ENCODE measurements at regions not wholly inside any gene's neighbourhood (a gene's known extent, or its start where the extent isn't known, plus 50 kb on each side); places are given as distances from the start of the nearest gene placed in this dataset.

- no peak for DNase-seq
Observed at GRCh38 chr4:124519196-124519595, 193.3 kb downstream of the ANKRD50 start.

- no peak for DNase-seq
Observed at GRCh38 chr4:124523816-124524215, 188.7 kb downstream of the ANKRD50 start.

- no peak for DNase-seq
Observed at GRCh38 chr4:124525524-124525923, 187.0 kb downstream of the ANKRD50 start.

GRCh38 chr4:124526331-124526730 is 186.2 kb downstream of the ANKRD50 start:
- DNase-seq, result no peak

- DNase-seq, result no peak
Observed at GRCh38 chr4:124526769-124527168, 185.8 kb downstream of the ANKRD50 start.

GRCh38 chr4:124527364-124527763 is 185.2 kb downstream of the ANKRD50 start:
- DNase-seq, result no peak

GRCh38 chr4:124529131-124529530 is 183.4 kb downstream of the ANKRD50 start:
- DNase-seq, result no peak

GRCh38 chr4:124530464-124531077 is 182.0 kb downstream of the ANKRD50 start:
- DNase-seq, result no peak

GRCh38 chr4:124534131-124534530 is 178.4 kb downstream of the ANKRD50 start:
- no peak for DNase-seq

GRCh38 chr4:124535003-124535402 is 177.5 kb downstream of the ANKRD50 start:
- DNase-seq, result no peak

GRCh38 chr4:124536946-124537345 is 175.6 kb downstream of the ANKRD50 start:
- no peak for DNase-seq

- no peak for DNase-seq
Observed at GRCh38 chr4:124537971-124538370, 174.6 kb downstream of the ANKRD50 start.

- no peak for DNase-seq
Observed at GRCh38 chr4:124540014-124540413, 172.5 kb downstream of the ANKRD50 start.

- no peak for DNase-seq
Observed at GRCh38 chr4:124541652-124542420, 170.7 kb downstream of the ANKRD50 start.

GRCh38 chr4:124555959-124556358 is 156.6 kb downstream of the ANKRD50 start:
- DNase-seq, result no peak

GRCh38 chr4:124564121-124564520 is 148.4 kb downstream of the ANKRD50 start:
- no peak for DNase-seq

- no peak for DNase-seq
Observed at GRCh38 chr4:124565371-124565770, 147.2 kb downstream of the ANKRD50 start.

- no peak for DNase-seq
Observed at GRCh38 chr4:124566030-124566429, 146.5 kb downstream of the ANKRD50 start.

- DNase-seq, result no peak
Observed at GRCh38 chr4:124573056-124573455, 139.5 kb downstream of the ANKRD50 start.

- no peak for DNase-seq
Observed at GRCh38 chr4:124579896-124580295, 132.6 kb downstream of the ANKRD50 start.

- DNase-seq, result no peak
Observed at GRCh38 chr4:124583797-124584196, 128.7 kb downstream of the ANKRD50 start.

GRCh38 chr4:124589786-124590185 is 122.7 kb downstream of the ANKRD50 start:
- DNase-seq, result no peak

GRCh38 chr4:124590480-124590879 is 122.1 kb downstream of the ANKRD50 start:
- no peak for DNase-seq

GRCh38 chr4:124591637-124592036 is 120.9 kb downstream of the ANKRD50 start:
- no peak for DNase-seq

- no peak for DNase-seq
Observed at GRCh38 chr4:124593494-124593893, 119.0 kb downstream of the ANKRD50 start.

Measured in NCI-H226 (cell line).